ENCODE measurements at regions not wholly inside any gene's neighbourhood (a gene's known extent, or its start where the extent isn't known, plus 50 kb on each side); places are given as distances from the start of the nearest gene placed in this dataset.
"Not testable (repeated sequence)": the region's sequence is repeated elsewhere in the genome, so short reads cannot be mapped to it uniquely, and the experiment has no call there.

- DNase-seq (ENCODE audit: low spot score) = no peak
These were observed 291.6 kb downstream of the KLF12 start for GRCh38 chr13:73842626-73843025.

- no peak for DNase-seq (ENCODE audit: low spot score)
These were observed 292.0 kb downstream of the KLF12 start for GRCh38 chr13:73842184-73842583.

- DNase-seq (ENCODE audit: low spot score) = no peak
These were observed 297.1 kb downstream of the KLF12 start for GRCh38 chr13:73837147-73837546.

GRCh38 chr13:73835138-73835721, 299.0 kb downstream of the KLF12 start:
- peak; percentile 69 for DNase-seq (ENCODE audit: low spot score)

GRCh38 chr13:73833325-73834070, 300.7 kb downstream of the KLF12 start:
- DNase-seq (ENCODE audit: low spot score) = no peak

- DNase-seq (ENCODE audit: low spot score) = no peak
These were observed 301.4 kb downstream of the KLF12 start for GRCh38 chr13:73832825-73833224.

- DNase-seq (ENCODE audit: low spot score) = peak; percentile 48
These were observed 302.0 kb downstream of the KLF12 start for GRCh38 chr13:73832128-73832588.

GRCh38 chr13:73829416-73829815, 304.8 kb downstream of the KLF12 start:
- DNase-seq (ENCODE audit: low spot score) = no peak

- DNase-seq (ENCODE audit: low spot score) = peak; percentile 30
These were observed 305.4 kb downstream of the KLF12 start for GRCh38 chr13:73828811-73829210.

- no peak for DNase-seq (ENCODE audit: low spot score)
These were observed 306.8 kb downstream of the KLF12 start for GRCh38 chr13:73827434-73827833.

- DNase-seq (ENCODE audit: low spot score) = no peak
These were observed 309.1 kb downstream of the KLF12 start for GRCh38 chr13:73825143-73825542.

GRCh38 chr13:73822668-73823592, 311.3 kb downstream of the KLF12 start:
- peak; percentile 37 for DNase-seq (ENCODE audit: low spot score)

- DNase-seq (ENCODE audit: low spot score) = no peak
These were observed 313.5 kb downstream of the KLF12 start for GRCh38 chr13:73820688-73821087.

- no peak for DNase-seq (ENCODE audit: low spot score)
These were observed 313.9 kb downstream of the KLF12 start for GRCh38 chr13:73820285-73820684.

GRCh38 chr13:73819711-73820110, 314.5 kb downstream of the KLF12 start:
- DNase-seq (ENCODE audit: low spot score) = no peak

GRCh38 chr13:73816702-73817101, 317.5 kb downstream of the KLF12 start:
- DNase-seq (ENCODE audit: low spot score) = no peak

GRCh38 chr13:73815796-73816195, 318.4 kb downstream of the KLF12 start:
- DNase-seq (ENCODE audit: low spot score) = no peak

- DNase-seq (ENCODE audit: low spot score) = no peak
These were observed 323.6 kb downstream of the KLF12 start for GRCh38 chr13:73810647-73811046.

- no peak for DNase-seq (ENCODE audit: low spot score)
These were observed 324.6 kb downstream of the KLF12 start for GRCh38 chr13:73809561-73809960.

- DNase-seq (ENCODE audit: low spot score) = no peak
These were observed 325.9 kb downstream of the KLF12 start for GRCh38 chr13:73808318-73808717.

- DNase-seq (ENCODE audit: low spot score) = not testable (repeated sequence)
These were observed 328.8 kb downstream of the KLF12 start for GRCh38 chr13:73805326-73805958.

GRCh38 chr13:73803997-73804396, 330.2 kb downstream of the KLF12 start:
- DNase-seq (ENCODE audit: low spot score) = no peak

Data from COLO829 (cell line).